GM18505 (cell line): ENCODE measurements at regions not wholly inside any gene's neighbourhood (a gene's known extent, or its start where the extent isn't known, plus 50 kb on each side); places are given as distances from the start of the nearest gene placed in this dataset.

ENCODE experiments used
- ATAC-seq: cut with Tn5 transposase; IDR thresholded peaks from one replicate; pipeline ENCODE4 v1.9.1; 2021; ENCODE audit not compliant: unreplicated experiment
- POLR2A ChIP-seq: IDR thresholded peaks from 4 replicates; pipeline ENCODE4 v1.6.1; 2011; ENCODE audit warnings: borderline replicate concordance; ENCODE audit not compliant: insufficient read depth, insufficient read length; ENCODE audit errors: extremely low read depth

DNA sequence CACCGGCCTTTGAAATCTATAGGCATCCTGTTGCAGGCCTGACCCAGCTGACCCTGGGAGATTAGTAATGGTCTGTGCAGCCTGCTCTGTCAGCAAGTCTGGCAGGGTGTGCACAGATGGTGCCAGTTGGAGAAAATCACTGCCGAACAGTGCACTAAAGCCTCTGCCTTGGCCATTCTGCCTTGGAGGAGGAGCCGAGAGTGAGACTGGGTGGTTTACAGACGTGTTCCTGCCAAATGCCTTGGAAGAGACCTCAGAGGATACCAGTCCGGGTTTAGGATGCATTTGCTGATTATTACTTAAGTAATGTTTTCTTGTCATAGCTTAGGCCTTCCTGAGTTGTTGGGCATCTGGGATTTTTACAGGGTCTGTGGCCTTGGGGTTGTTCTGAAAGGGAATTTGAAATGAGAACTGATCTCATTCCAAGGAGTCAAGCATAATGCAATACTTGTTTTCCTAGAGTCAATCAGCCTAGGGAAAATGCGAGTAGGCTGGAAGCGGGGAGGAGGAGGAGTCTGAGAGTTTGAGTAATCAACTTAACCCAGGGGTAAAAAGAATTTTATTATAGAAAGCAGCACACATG, 292.1 kb downstream of the SOX4 start:
- TF ChIP-seq POLR2A: no peak

DNA sequence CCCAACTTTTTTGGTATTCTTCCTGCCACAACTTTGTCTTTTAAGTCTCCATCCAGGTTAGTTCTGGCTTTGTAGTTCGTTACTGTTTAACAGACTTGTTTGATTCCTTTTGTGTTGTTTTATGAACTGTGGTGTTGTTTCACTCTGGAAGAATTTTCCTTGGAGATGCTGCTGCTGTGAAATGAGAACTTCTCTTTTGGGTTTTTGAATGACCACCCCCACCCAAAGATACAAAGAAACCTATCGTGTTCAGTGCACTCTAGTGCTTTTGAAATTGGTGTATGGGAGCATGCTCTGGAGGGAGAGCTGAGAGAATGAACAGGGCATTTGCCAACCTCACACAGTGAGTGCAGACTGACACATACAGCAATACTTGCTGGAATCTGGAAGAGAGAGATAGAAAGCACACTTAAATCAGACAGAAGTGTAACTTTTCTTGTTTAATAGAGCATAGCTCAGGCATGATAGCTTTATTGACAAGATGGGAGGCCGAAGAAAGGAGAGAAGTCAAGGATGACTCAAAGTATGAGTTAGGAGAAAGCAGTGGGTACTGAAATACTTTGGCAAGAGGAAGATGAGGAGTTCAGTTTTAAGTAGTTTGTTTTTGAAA, 293.1 kb downstream of the SOX4 start:
- ATAC-seq: no peak
- no peak for TF ChIP-seq POLR2A

More for the DNA sequence above, 292.1 kb downstream of the SOX4 start:
- no peak for ATAC-seq

DNA sequence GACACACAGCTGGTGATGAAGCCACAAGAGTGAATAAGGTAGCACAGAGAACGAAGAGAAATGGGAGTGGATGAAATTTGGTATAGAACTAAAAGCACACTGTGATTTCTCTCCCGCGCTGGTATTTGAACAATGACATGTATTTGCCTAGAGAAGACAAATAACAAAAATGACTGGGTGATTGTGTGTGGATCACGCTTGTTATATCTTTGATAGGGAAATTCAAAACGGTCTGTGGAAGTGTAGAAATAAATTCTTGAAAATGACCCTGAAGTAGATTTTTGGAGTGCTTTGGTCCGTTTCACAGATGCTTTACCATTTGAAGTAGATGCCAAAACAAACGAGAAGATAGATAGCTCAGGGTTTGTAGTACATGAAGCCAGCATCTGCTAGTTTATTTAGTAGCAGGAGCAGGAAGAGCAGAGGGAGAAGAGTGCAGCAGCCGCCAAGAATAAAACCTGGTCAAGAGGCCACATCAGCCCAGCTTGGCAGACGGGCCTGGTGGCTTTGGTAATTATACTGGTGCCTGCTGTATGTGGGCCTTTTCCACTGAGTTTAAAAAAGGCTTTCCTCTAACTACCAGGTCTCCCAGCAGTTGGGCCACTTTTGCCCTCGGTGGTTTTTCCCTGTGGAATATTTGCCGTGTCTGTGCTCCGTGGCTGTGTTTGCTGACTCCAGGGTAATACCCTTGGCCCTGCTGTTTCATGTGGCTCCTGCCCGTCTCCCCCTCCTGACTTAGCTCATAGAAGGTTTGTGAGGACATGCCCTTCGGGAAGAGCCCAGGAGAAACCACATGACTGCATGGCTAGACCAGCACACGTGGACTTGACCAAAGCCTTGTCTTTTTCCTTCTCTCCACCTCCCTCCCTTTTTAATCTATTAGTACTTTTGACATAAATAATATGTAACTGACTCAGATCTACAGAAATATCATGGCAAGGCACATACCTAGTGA, 294.0 kb downstream of the SOX4 start:
- no peak for ATAC-seq
- TF ChIP-seq POLR2A: no peak

DNA sequence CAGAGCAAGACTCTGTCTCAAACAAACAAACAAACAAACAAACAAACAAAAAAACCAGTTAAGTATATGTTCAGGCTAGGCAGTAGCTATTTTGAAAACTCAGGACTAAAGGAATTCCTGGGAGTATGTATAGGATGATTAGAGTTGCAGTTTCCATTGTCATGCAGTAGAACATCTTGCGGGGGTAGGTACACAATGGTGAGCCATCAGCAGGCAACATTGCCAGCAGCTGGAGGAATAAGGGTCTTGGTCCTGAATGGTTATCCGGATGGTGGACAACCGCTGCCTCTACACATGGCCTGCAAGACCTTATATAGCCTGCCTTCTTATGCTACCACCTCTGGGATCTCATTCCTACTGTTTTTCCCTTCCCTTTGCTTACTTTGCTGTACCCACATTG, 297.5 kb downstream of the SOX4 start:
- no peak for TF ChIP-seq POLR2A

DNA sequence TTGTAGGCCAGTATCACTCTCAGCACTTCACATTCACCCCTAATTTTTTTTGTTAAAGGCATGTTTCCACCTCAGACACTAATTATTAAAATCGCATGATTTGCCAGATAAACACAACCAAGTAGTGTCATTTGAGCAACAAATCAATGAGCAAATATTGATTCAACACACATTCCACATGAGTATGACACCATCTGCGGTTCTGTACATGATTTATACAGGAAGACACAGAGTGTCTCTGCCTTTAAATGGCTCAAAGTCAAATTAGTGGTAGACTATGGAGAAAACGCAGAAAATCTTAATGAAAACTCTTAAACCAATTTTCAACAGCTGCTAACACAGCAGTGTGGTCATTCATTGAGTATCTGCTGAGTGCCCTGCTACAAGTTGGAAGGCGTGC, 300.2 kb downstream of the SOX4 start:
- no peak for ATAC-seq
- no peak for TF ChIP-seq POLR2A

More for the DNA sequence above, 297.5 kb downstream of the SOX4 start:
- no peak for ATAC-seq

DNA sequence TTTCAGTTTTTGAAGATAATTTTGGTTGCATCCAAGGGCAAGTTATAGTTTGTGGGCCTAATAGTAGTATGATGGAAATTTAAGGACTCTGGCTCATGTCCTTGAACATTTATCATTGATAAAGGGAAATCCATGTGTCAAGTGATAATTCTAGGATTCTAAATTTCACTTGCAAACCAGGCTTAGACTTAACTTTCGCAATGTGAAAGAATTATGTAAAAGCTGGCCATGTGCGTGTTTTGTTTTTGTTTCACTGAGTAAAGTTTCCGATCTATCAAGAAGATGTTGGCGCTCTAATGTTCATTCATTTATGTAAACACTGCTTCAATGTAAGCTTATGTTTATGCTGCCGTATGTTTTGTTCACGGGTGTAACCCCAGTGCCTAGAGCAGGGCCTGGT, 302.0 kb downstream of the SOX4 start:
- no peak for TF ChIP-seq POLR2A
- no peak for ATAC-seq

DNA sequence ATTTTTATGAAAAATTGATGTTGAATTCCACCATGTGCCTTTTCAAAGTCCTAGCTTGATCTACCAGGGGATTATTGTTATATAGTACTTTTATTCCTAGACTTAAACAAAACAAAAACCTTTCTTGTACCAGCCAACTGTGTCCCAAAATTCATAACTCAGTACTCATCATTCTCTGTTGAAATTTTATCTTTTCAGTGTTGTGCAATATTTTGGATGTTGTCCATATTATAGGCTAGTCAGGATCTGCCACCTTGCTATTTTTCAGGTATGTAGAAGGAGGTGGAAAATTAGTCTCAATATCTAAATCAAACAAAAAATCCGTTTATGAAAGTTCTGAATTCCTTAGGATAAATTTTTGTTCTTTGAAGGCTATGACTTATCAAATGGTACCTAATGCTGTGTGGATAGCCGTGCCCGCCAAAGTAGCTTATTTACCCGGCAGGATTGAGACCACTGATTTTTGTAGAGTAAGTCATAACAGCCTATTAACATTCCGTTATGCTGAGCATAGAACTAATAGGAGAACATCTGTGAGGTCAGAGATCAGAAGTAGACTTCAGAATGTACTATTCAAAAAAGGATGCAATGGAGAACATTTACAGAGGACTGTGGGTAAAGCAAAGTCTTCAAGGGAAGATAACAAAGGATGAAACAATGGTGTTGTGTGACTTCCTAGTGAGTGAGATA, 304.7 kb downstream of the SOX4 start:
- no peak for ATAC-seq
- TF ChIP-seq POLR2A: no peak

DNA sequence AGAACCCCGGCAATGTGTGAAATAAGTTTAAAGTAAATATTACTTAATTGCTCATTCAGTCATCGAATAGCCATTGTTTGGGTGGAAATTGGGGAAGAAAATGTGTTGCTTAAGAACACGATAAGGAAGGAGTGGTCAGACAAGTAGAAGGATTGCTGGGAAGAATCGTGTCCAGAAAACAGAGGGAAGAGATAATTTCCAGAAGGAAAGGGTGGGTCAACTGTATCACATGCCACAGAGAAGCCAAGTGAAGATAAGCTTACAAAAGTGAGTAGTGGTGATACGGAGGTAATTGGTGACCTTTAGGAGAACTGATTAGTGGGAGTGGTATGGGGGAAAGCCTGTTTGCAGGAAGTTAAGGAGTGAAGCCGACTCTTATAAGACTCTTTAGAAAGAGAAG, 306.2 kb downstream of the SOX4 start:
- no peak for TF ChIP-seq POLR2A
- no peak for ATAC-seq

DNA sequence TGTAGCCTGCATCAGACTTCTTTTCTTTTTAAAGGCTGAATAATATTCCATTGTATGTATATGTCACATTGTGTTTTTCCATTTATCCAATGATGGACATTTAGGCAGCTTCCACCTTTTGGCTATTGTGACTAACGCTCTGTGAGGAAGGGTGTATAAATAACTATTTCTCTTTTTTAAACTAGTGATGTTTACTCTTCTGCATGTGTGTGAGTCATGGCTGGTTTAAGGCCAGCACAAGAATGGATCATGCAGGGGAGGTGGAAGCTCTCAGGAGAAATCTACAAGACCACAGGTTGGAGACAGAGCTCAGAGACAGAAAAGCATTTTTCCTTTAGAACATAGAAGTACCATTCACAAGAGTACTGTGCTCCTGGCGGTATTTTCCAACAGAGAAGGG, 307.2 kb downstream of the SOX4 start:
- no peak for ATAC-seq
- no peak for TF ChIP-seq POLR2A

DNA sequence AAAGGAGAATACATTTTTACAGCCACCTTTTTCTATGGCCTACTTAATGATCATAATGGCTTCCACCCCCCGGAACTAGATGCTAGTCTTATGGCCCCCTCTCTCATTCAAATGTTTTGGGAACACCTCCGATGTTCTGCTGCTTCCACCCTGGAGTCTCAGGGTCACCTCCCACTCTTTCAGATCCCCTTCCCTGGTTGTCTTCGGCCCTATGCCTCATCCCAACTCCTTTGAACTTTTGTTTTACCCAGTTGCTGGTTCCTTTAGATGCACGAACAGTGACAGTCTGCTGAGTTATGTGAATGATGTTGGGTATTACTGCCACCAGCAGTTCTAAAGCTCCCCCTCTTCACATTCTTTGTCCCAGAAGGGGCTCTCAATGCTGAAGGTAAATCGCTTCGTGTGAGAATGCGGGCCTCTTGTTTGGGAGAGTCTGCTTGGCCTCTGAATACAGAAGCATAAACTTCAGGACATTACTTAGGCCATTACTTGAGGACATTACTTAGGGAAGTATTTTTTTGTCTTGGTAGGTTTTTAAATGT, 309.1 kb downstream of the SOX4 start:
- TF ChIP-seq POLR2A: no peak
- ATAC-seq: no peak

DNA sequence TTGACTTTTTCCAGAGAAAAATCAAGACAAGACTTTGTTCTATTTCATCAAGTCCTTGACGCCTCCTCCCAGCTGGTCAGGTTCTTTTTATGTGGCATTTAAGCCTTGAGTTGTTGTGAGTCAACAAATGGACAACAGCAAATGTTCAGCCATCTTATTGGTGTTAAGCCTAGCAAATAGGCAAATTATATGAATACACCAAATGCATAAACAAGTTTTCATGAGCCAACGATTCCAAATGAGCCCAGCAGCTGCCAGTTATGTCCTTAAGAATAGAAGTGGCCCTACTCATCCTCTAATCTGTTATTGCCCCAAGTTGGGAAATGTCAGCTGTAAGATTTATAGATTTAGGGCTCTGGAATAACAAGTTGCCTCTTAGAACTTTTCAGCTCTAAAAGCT, 312.0 kb downstream of the SOX4 start:
- ATAC-seq: no peak
- TF ChIP-seq POLR2A: no peak

DNA sequence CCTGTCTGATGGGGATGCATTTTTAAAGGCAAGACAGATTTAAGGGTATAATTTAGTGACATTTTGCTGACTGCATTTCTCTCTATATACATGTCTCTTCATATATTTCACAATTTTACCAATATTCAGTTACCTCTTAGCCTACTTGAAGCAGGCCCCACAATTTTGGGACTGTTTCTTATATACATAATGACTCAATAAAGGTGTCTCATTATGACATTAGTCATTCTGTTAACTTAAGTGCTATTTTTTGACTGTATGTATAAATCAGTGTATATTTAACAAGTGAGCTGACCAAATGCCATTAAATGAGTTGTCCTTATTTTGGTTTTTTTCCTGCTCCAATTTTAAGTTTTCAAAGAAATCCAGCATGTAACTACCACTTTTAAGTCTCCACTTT, 313.3 kb downstream of the SOX4 start:
- TF ChIP-seq POLR2A: no peak
- no peak for ATAC-seq

DNA sequence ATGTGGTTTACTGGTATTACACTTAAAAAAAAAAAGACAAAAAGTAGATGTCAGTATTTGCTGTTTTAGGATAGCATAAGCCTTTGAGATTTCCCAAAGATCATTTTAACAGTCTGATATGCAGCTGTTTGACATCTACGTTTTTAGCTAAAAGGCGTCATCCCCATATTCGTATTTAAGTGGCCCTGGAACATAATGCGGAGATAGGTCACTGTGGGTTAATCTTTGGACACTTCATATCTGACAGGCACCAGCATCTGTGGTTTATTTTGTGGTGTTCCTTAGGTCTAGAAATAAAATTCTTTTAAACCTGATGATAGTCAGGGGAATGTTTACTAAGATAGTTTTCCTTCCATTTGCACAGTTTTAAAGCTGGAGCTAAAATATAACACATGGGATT, 313.7 kb downstream of the SOX4 start:
- no peak for TF ChIP-seq POLR2A

More for the DNA sequence above, 313.7 kb downstream of the SOX4 start:
- ATAC-seq: no peak
